Common myeloid progenitor, CD34-positive (primary cell): ENCODE measurements at regions not wholly inside any gene's neighbourhood (a gene's known extent, or its start where the extent isn't known, plus 50 kb on each side); places are given as distances from the start of the nearest gene placed in this dataset.

ENCODE experiments used
- CTCF ChIA-PET: fragments of 350-600 bp; sonication (Branson Sonifier 250); formaldehyde crosslinking; loops from one replicate; lab custom pipeline; 2021; ENCODE audit warnings: antibody characterized with exemption; lab: Charles Lee
- POLR2A ChIA-PET: fragments of 350-600 bp; sonication (Branson Sonifier 250); formaldehyde crosslinking; loops from one replicate; lab custom pipeline; 2021; ENCODE audit warnings: antibody characterized with exemption; lab: Charles Lee
- DNase-seq, 3 donors: peaks; one replicate each; pipeline versions ENCODE4 v3.0.0 to v3.0.0-alpha.2; 2013
- H3K27ac ChIP-seq, 2 experiments: 1 replicate in 1 of 2; 2 replicates in 1 of 2; pipeline ENCODE4 v1.7.0; 2013; ENCODE audit warnings: inconsistent platforms in 2 of 2, low read length in 2 of 2, mild to moderate bottlenecking in 2 of 2, low read depth in 1 of 2, moderate library complexity in 1 of 2; ENCODE audit not compliant: severe bottlenecking in 2 of 2, insufficient read depth in 1 of 2, poor library complexity in 1 of 2
- H3K27me3 ChIP-seq, 5 experiments: replicated peaks in 2 of 5; 1 replicate in 3 of 5; 2 replicates in 2 of 5; pipeline versions ENCODE4 v1.6.1 to v1.7.0; 2013; ENCODE audit warnings: low read length in 4 of 5, mild to moderate bottlenecking in 2 of 5, moderate library complexity in 2 of 5, inconsistent platforms in 1 of 5; ENCODE audit not compliant: insufficient read depth in 5 of 5, control insufficient read depth in 4 of 5
- H3K36me3 ChIP-seq, 4 experiments: 1 replicate in 2 of 4; 2 replicates in 2 of 4; pipeline versions ENCODE4 v1.6.1 to v1.7.0; 2013; ENCODE audit warnings: low read length in 3 of 4, control low read depth in 1 of 4, mild to moderate bottlenecking in 1 of 4; ENCODE audit not compliant: control insufficient read depth in 4 of 4, insufficient read depth in 4 of 4
- H3K4me1 ChIP-seq, 4 experiments: 1 replicate in 3 of 4; 2 replicates in 1 of 4; pipeline versions ENCODE4 v1.6.1 to v1.7.1; 2013; ENCODE audit warnings: low read length in 3 of 4, mild to moderate bottlenecking in 3 of 4, control low read depth in 1 of 4, inconsistent platforms in 1 of 4, moderate library complexity in 1 of 4; ENCODE audit not compliant: control insufficient read depth in 4 of 4, insufficient read depth in 4 of 4; ENCODE audit errors: control extremely low read depth in 1 of 4
- H3K4me3 ChIP-seq, 7 experiments: 1 replicate in 4 of 7; 2 replicates in 3 of 7; pipeline versions ENCODE4 v1.5.1 to v1.7.0; 2013; ENCODE audit warnings: mild to moderate bottlenecking in 7 of 7, low read length in 6 of 7, moderate library complexity in 6 of 7, inconsistent platforms in 2 of 7, low read depth in 2 of 7, control low read depth in 1 of 7; ENCODE audit not compliant: insufficient read depth in 4 of 7, control insufficient read depth in 1 of 7; ENCODE audit errors: extremely low read depth in 1 of 7
- H3K9me3 ChIP-seq, 5 experiments: 1 replicate in 4 of 5; 2 replicates in 1 of 5; pipeline versions ENCODE4 v1.6.1 to v1.7.1; 2013; ENCODE audit warnings: low read length in 4 of 5, mild to moderate bottlenecking in 2 of 5, inconsistent platforms in 1 of 5, low read depth in 1 of 5, moderate library complexity in 1 of 5; ENCODE audit not compliant: control insufficient read depth in 4 of 5, insufficient read depth in 2 of 5; ENCODE audit errors: control extremely low read depth in 1 of 5
- WGBS: methylation state at CpG from one replicate; pipeline ENCODE4 v1.1.5; 2013; ENCODE audit not compliant: insufficient coverage; 5-methylcytosine and 5-hydroxymethylcytosine counted together

- no peak for DNase-seq
- H3K27ac ChIP-seq, result no peak overlapping the region
- H3K27me3 ChIP-seq, result peaks cover 0 to 3% (median 0%) of the 10 kb centered on the region in 5 experiments
- 100% methylated on average over 1 of the region's 3 CpGs for WGBS
- H3K4me3 ChIP-seq, result no peak overlapping the region
- POLR2A ChIA-PET, result no interaction called here
- CTCF ChIA-PET, result no interaction called here
- no peaks in the 10 kb centered on the region for H3K4me1 ChIP-seq
- no peaks in the 10 kb centered on the region for H3K36me3 ChIP-seq
- H3K9me3 ChIP-seq, result no peaks in the 10 kb centered on the region
These were observed 108.2 kb upstream of the PACRGL start for GRCh38 chr4:20592013-20592412.

GRCh38 chr4:20592663-20593062 lies 107.6 kb upstream of the PACRGL start:
- H3K4me3 ChIP-seq, result no peak overlapping the region
- no peak overlapping the region for H3K27ac ChIP-seq
- DNase-seq, result no peak
- peaks cover 0 to 3% (median 0%) of the 10 kb centered on the region in 5 experiments for H3K27me3 ChIP-seq
- ChIA-PET POLR2A (no interaction called here), CTCF (interaction anchor here (1.1 kb wide), 1 partner anchor 8 kb away, joined by 3 read pairs; no protein-coding TSS in a partner anchor)
- H3K36me3 ChIP-seq, result no peaks in the 10 kb centered on the region
- H3K9me3 ChIP-seq, result no peaks in the 10 kb centered on the region
- WGBS, result 100% methylated on average over 1 of the region's 2 CpGs
- no peaks in the 10 kb centered on the region for H3K4me1 ChIP-seq

GRCh38 chr4:20598626-20599025 lies 101.6 kb upstream of the PACRGL start:
- no peaks in the 10 kb centered on the region for H3K9me3 ChIP-seq
- DNase-seq, result no peak
- CTCF ChIA-PET, result no interaction called here
- no peaks in the 10 kb centered on the region for H3K27me3 ChIP-seq
- POLR2A ChIA-PET, result no interaction called here
- H3K36me3 ChIP-seq, result no peaks in the 10 kb centered on the region
- 96% methylated on average over 4 of the region's 4 CpGs for WGBS
- no peak overlapping the region for H3K27ac ChIP-seq
- H3K4me1 ChIP-seq, result no peaks in the 10 kb centered on the region
- no peak overlapping the region for H3K4me3 ChIP-seq

GRCh38 chr4:20603671-20604313 lies 96.5 kb upstream of the PACRGL start:
- Histone ChIP-seq H3K36me3 (no peaks in the 10 kb centered on the region), H3K27ac (no peak overlapping the region), H3K27me3 (peaks cover 0 to 2% (median 0%) of the 10 kb centered on the region in 5 experiments), H3K9me3 (no peaks in the 10 kb centered on the region), H3K4me1 (no peaks in the 10 kb centered on the region), H3K4me3 (no peak overlapping the region)
- no CpG with 5 or more reads among the region's 3 CpGs for WGBS
- no peak for DNase-seq
- ChIA-PET POLR2A (no interaction called here), CTCF (interaction anchor here (1.5 kb wide), 1 partner anchor 11 kb away, joined by 3 read pairs; no protein-coding TSS in a partner anchor)

GRCh38 chr4:20612313-20612712 lies 87.9 kb upstream of the PACRGL start:
- Histone ChIP-seq H3K27ac (no peak overlapping the region), H3K27me3 (peaks cover 0 to 2% (median 0%) of the 10 kb centered on the region in 5 experiments), H3K4me3 (no peak overlapping the region), H3K4me1 (no peaks in the 10 kb centered on the region), H3K36me3 (no peaks in the 10 kb centered on the region), H3K9me3 (no peaks in the 10 kb centered on the region)
- CTCF ChIA-PET, result no interaction called here
- WGBS, result 93% methylated on average over 7 of the region's 7 CpGs
- POLR2A ChIA-PET, result no interaction called here
- DNase-seq, result peak in 2 of 3 donors; percentile 7 to 16

GRCh38 chr4:20614816-20615215 lies 85.4 kb upstream of the PACRGL start:
- Histone ChIP-seq H3K27me3 (no peaks in the 10 kb centered on the region), H3K27ac (no peak overlapping the region), H3K9me3 (no peaks in the 10 kb centered on the region), H3K4me1 (peaks cover 0 to 7% (median 4%) of the 10 kb centered on the region in 4 experiments), H3K4me3 (no peak overlapping the region), H3K36me3 (no peaks in the 10 kb centered on the region)
- WGBS, result no CpG with 5 or more reads among the region's 2 CpGs
- CTCF ChIA-PET, result interaction anchor here (0.7 to 1.1 kb wide), 4 partner anchors 12 to 1821 kb away, joined by 3 to 4 read pairs (median 4); no protein-coding TSS in a partner anchor
- POLR2A ChIA-PET, result no interaction called here
- no peak for DNase-seq

- H3K36me3 ChIP-seq, result no peaks in the 10 kb centered on the region
- 94% methylated on average over 4 of the region's 7 CpGs for WGBS
These were observed 84.6 kb upstream of the PACRGL start for GRCh38 chr4:20615486-20616260.

More at GRCh38 chr4:20615486-20616260, 84.6 kb upstream of the PACRGL start:
- no peaks in the 10 kb centered on the region for H3K9me3 ChIP-seq
- H3K4me1 ChIP-seq, result peaks cover 0 to 7% (median 4%) of the 10 kb centered on the region in 4 experiments
- POLR2A ChIA-PET, result no interaction called here
- no peak overlapping the region for H3K27ac ChIP-seq
- no peak overlapping the region for H3K4me3 ChIP-seq
- H3K27me3 ChIP-seq, result no peaks in the 10 kb centered on the region
- CTCF ChIA-PET, result interaction anchor here (0.7 to 1.1 kb wide), 3 partner anchors 13 to 18 kb away, joined by 3 to 4 read pairs (median 3); no protein-coding TSS in a partner anchor
- no peak for DNase-seq
